ENCODE measurements at regions not wholly inside any gene's neighbourhood (a gene's known extent, or its start where the extent isn't known, plus 50 kb on each side); places are given as distances from the start of the nearest gene placed in this dataset.
"Not testable (repeated sequence)": the region's sequence is repeated elsewhere in the genome, so short reads cannot be mapped to it uniquely, and the experiment has no call there.

GRCh38 chrX:89539150-89539549 is 382.6 kb upstream of the TGIF2LX start:
- not testable (repeated sequence) for DNase-seq (ENCODE audit: low read depth in 2 of 3, low spot score in 1 of 3)

- not testable (repeated sequence) for DNase-seq (ENCODE audit: low read depth in 2 of 3, low spot score in 1 of 3)
Observed at GRCh38 chrX:89557146-89557545, 364.6 kb upstream of the TGIF2LX start.

- DNase-seq (ENCODE audit: low read depth in 2 of 3, low spot score in 1 of 3) = not testable (repeated sequence)
Observed at GRCh38 chrX:89562079-89562478, 359.6 kb upstream of the TGIF2LX start.

GRCh38 chrX:89563107-89563506 is 358.6 kb upstream of the TGIF2LX start:
- not testable (repeated sequence) for DNase-seq (ENCODE audit: low read depth in 2 of 3, low spot score in 1 of 3)

GRCh38 chrX:89567787-89568186 is 353.9 kb upstream of the TGIF2LX start:
- DNase-seq (ENCODE audit: low read depth in 2 of 3, low spot score in 1 of 3) = not testable (repeated sequence)

DNA sequence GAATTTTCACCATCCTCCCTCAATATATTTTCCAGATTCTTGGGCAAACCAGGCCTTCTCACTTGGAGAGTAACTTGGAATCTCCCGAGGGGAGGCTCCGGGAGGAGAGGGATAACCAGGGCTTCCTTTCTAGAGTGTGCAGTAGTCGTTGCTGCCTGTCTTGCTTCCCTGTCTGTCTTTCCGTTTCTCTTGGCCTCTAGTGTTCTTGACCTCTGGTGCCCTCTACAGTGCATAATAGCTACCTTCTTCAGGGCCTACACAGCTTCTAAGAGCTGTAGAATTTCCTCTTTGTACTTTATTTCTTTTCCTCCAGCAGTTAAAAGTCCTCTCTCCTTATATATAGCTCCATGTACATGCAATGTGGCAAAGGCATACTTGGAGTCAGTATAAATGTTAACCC is 339.8 kb upstream of the TGIF2LX start:
- DNase-seq (ENCODE audit: low read depth in 2 of 3, low spot score in 1 of 3) = not testable (repeated sequence)

DNA sequence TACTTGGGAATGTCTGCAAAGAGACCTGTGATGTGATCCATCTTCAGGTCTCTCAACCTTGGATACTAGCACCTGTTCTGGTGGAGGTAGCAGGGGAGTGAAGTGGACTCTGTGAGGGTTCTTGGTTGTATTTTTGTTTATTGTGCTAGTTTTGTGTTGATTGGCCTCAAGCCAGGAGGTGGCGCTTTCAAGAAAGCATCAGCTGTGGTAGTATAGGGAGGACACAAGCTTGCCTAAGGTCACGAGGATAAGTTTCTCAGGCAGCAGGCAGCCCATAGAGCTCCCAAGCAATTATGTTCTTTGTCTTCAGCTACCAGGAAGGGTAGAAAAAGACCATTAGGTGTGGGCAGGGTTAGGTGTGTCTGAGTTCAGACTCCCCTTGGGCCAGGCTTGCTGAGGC is 289.9 kb upstream of the TGIF2LX start:
- not testable (repeated sequence) for DNase-seq (ENCODE audit: low read depth in 2 of 3, low spot score in 1 of 3)

- DNase-seq (ENCODE audit: low read depth in 2 of 3, low spot score in 1 of 3) = not testable (repeated sequence)
Observed at GRCh38 chrX:89635887-89636286, 285.8 kb upstream of the TGIF2LX start.

- DNase-seq (ENCODE audit: low read depth in 2 of 3, low spot score in 1 of 3) = not testable (repeated sequence)
Observed at GRCh38 chrX:89658662-89659061, 263.0 kb upstream of the TGIF2LX start.

GRCh38 chrX:89706481-89706880 is 215.2 kb upstream of the TGIF2LX start:
- not testable (repeated sequence) for DNase-seq (ENCODE audit: low read depth in 2 of 3, low spot score in 1 of 3)

GRCh38 chrX:89707363-89707927 is 214.3 kb upstream of the TGIF2LX start:
- DNase-seq (ENCODE audit: low read depth in 2 of 3, low spot score in 1 of 3) = not testable (repeated sequence)

- not testable (repeated sequence) for DNase-seq (ENCODE audit: low read depth in 2 of 3, low spot score in 1 of 3)
Observed at GRCh38 chrX:89734367-89734766, 187.3 kb upstream of the TGIF2LX start.

DNA sequence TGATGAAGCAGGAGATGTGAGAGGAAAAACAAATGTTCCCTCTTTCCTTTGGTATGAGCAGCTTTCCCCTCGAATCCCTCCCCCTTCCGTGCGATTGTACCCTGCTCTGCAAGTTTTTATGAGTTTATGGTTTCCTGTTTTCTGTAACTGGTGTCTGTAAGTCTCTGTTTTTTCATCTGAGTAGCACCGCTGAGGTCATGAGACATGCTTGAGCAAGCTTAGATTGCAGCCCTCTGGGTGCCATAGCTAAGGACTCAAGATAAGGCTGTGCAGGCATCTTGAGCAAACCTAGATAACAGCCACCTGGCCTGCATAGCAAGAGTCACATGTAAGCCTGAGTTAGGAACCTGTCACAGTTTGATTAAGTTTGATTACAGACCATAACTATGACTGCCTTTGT is 165.2 kb upstream of the TGIF2LX start:
- DNase-seq (ENCODE audit: low read depth in 2 of 3, low spot score in 1 of 3) = not testable (repeated sequence)

DNA sequence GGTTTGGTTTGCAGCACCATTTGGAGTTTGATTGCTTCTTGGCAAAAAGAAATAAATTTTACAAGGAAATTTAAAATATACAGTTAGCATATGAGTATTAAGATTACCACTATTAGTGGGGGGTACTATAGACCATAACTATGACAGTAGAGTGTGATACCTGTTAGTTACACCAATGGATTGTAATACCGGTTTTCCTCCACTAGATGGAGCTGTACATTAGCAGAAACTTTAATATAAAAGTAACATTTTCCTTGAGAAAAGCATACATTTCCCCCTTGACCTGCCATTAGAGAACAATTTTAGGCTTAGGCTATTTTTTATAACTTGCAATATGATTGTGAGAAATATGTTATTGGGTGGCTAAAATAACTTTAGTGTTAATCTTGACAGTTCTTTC is 163.9 kb upstream of the TGIF2LX start:
- peak in 1 of 3 donors; percentile 5 for DNase-seq (ENCODE audit: low read depth in 2 of 3, low spot score in 1 of 3)

- not testable (repeated sequence) for DNase-seq (ENCODE audit: low read depth in 2 of 3, low spot score in 1 of 3)
Observed at GRCh38 chrX:89759076-89759685, 162.5 kb upstream of the TGIF2LX start.

DNA sequence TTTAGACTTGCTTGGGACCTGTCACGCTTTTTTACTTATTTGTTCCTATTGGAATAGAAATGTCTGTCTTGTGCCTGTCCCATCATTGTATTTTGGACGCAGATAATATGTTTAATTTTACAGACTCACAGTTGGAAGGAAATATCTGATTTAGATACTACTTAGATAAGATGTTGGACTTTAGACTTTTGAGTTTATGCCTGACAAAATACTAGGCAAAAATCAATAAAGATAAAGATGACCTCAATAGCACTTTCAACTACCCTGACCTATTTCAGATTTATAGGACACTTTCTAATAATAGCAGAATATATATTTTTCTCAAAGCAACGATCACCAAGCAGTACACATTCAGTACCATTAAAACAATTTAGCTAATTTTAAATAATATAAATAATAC is 150.1 kb upstream of the TGIF2LX start:
- not testable (repeated sequence) for DNase-seq (ENCODE audit: low read depth in 2 of 3, low spot score in 1 of 3)

- not testable (repeated sequence) for DNase-seq (ENCODE audit: low read depth in 2 of 3, low spot score in 1 of 3)
Observed at GRCh38 chrX:89811440-89811839, 110.3 kb upstream of the TGIF2LX start.

- DNase-seq (ENCODE audit: low read depth in 2 of 3, low spot score in 1 of 3) = not testable (repeated sequence)
Observed at GRCh38 chrX:89839723-89840122, 82.0 kb upstream of the TGIF2LX start.

DNA sequence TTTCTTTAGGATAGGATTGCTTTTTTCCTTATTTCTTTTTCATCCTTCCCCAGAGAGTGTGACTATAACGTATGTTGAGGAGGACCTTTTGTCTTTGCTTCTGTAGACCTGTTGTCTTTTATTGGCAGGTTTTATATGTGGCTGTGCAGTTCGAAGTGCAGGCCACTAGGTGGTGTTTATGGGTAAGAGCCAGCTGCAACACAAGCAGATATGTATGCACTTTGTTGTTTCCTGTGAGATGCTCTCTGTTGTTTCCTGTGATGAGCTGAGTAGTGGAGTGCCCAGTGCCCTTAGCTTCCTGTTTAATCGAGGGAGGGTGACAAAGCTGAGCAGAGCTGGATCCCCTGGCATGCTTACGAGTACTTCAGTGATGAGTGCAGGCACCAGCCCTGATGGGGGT is 50.0 kb upstream of the TGIF2LX start:
- DNase-seq (ENCODE audit: low read depth in 2 of 3, low spot score in 1 of 3) = peak in 1 of 3 donors; percentile 0
